Naive thymus-derived CD8-positive, alpha-beta T cell (primary cell): ENCODE measurements at regions not wholly inside any gene's neighbourhood (a gene's known extent, or its start where the extent isn't known, plus 50 kb on each side); places are given as distances from the start of the nearest gene placed in this dataset.

Source experiments
- ATAC-seq, 2 donors: fragments of 150-1000 bp; cut with Tn5 transposase in 1 of 2; sonication (Bioruptor Pico), chemical (Tn5 transposase) in 1 of 2; 1 replicate in 1 of 2; 2 replicates in 1 of 2; pipeline ENCODE4 v1.10.0; 2021; ENCODE audit warnings: mild to moderate bottlenecking in 2 of 2, moderate library complexity in 2 of 2
- POLR2A ChIA-PET: fragments of 350-600 bp; sonication (Branson Sonifier 250); formaldehyde crosslinking; loops from one replicate; lab custom pipeline; 2021; ENCODE audit warnings: antibody characterized with exemption; lab: Charles Lee
- DNase-seq, 10 donors: peaks; one replicate each; pipeline versions ENCODE4 v3.0.0 to v3.0.0-alpha.2; 2020 to 2022
- H3K27ac Mint-ChIP-seq, 10 donors: one replicate each; pipeline ENCODE4 v1.8.0; 2020 to 2022; ENCODE audit warnings: mild to moderate bottlenecking in 10 of 10, mixed read lengths in 10 of 10, moderate library complexity in 4 of 10, inconsistent platforms in 1 of 10
- H3K27me3 Mint-ChIP-seq, 5 donors: one replicate each; pipeline ENCODE4 v1.8.0; 2021 to 2022; ENCODE audit warnings: mixed read lengths in 5 of 5
- H3K36me3 Mint-ChIP-seq, 3 donors: one replicate each; pipeline ENCODE4 v1.8.0; 2020 to 2022; ENCODE audit warnings: mixed read lengths in 3 of 3, mild to moderate bottlenecking in 2 of 3, inconsistent platforms in 1 of 3
- H3K4me1 Mint-ChIP-seq, 4 donors: one replicate each; pipeline ENCODE4 v1.8.0; 2021 to 2022; ENCODE audit warnings: mixed read lengths in 4 of 4
- H3K4me3 Mint-ChIP-seq, 10 donors: one replicate each; pipeline ENCODE4 v1.8.0; 2020 to 2022; ENCODE audit warnings: mild to moderate bottlenecking in 10 of 10, mixed read lengths in 10 of 10, moderate library complexity in 6 of 10, inconsistent platforms in 1 of 10
- H3K9me3 Mint-ChIP-seq, 9 donors: one replicate each; pipeline ENCODE4 v1.8.0; 2020 to 2022; ENCODE audit warnings: mixed read lengths in 9 of 9, mild to moderate bottlenecking in 3 of 9, inconsistent platforms in 1 of 9, moderate library complexity in 1 of 9

DNA sequence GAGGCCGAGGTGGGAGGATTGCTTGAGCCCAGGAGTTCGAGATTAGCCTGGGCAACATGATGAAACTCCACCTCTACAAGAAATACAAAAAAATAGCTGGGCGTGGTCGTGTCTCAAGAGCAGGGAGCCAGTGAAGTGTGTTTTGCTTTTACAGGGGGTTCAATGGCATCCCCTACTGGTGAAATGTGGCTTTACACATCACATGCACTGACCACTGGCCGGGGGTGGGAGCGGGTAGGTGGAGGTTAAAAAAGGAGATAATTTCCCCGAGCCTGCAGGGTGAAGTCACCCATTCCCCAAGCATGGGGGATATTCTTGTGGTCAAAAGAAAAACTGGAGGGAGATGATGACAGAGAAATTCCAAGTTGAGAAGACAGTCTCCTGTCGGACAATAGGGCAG is 63.6 kb upstream of the PWP1 start:
- POLR2A ChIA-PET = no interaction called here
- Mint-ChIP-seq H3K9me3 (peaks cover 0 to 19% (median 8%) of the 10 kb centered on the region in 9 donors), H3K4me1 (no peaks in the 10 kb centered on the region), H3K36me3 (peaks cover 19 to 74% (median 45%) of the 10 kb centered on the region in 3 donors), H3K27me3 (no peaks in the 10 kb centered on the region), H3K27ac (no peak overlapping the region), H3K4me3 (no peak overlapping the region)
- ATAC-seq (no peak), DNase-seq (no peak)

GRCh38 chr12:107624493-107624892 is 61.1 kb upstream of the PWP1 start:
- DNase-seq (peak in 1 of 10 donors; percentile 10), ATAC-seq (no peak)
- no peak overlapping the region for H3K4me3 Mint-ChIP-seq
- peaks cover 0 to 19% (median 8%) of the 10 kb centered on the region in 9 donors for H3K9me3 Mint-ChIP-seq
- peaks cover 19 to 64% (median 33%) of the 10 kb centered on the region in 3 donors for H3K36me3 Mint-ChIP-seq
- no peaks in the 10 kb centered on the region for H3K27me3 Mint-ChIP-seq
- H3K4me1 Mint-ChIP-seq = peaks cover 0 to 2% (median 0%) of the 10 kb centered on the region in 4 donors
- H3K27ac Mint-ChIP-seq = no peak overlapping the region
- POLR2A ChIA-PET = no interaction called here

DNA sequence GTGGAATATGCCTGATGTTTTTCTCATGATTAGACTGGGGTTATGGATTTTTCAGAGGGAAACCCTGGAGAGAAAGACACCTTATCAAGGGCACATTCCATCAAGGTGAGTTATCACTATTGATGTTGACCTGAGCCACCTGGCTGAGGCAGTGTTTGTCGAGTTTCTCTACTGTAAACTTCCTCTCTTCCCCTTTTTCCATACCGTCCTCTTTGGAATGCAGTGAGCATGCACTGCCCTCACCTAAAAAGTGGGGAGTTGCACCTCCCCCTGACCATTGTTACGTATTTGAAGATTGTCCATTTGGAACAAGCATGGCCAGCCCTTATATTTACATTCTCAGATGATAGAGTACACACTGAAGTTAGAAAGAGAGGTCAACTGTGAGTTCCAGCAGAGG is 53.9 kb upstream of the PWP1 start:
- ATAC-seq (no peak), DNase-seq (no peak)
- Mint-ChIP-seq H3K9me3 (no peaks in the 10 kb centered on the region), H3K36me3 (peaks cover 4 to 45% (median 6%) of the 10 kb centered on the region in 3 donors), H3K4me3 (no peak overlapping the region), H3K27me3 (no peaks in the 10 kb centered on the region), H3K27ac (no peak overlapping the region), H3K4me1 (peaks cover 0 to 2% (median 0%) of the 10 kb centered on the region in 4 donors)
- POLR2A ChIA-PET = no interaction called here

- H3K4me3 Mint-ChIP-seq = no peak overlapping the region
- H3K4me1 Mint-ChIP-seq = no peaks in the 10 kb centered on the region
- H3K27ac Mint-ChIP-seq = no peak overlapping the region
- H3K9me3 Mint-ChIP-seq = no peaks in the 10 kb centered on the region
- ATAC-seq (no peak), DNase-seq (no peak)
- POLR2A ChIA-PET = no interaction called here
- H3K36me3 Mint-ChIP-seq = peaks cover 4 to 46% (median 6%) of the 10 kb centered on the region in 3 donors
- no peaks in the 10 kb centered on the region for H3K27me3 Mint-ChIP-seq
These were observed 53.4 kb upstream of the PWP1 start for GRCh38 chr12:107632246-107632645.

- no peak overlapping the region for H3K4me3 Mint-ChIP-seq
- H3K4me1 Mint-ChIP-seq = no peaks in the 10 kb centered on the region
- no peak for ATAC-seq
- POLR2A ChIA-PET = no interaction called here
- H3K9me3 Mint-ChIP-seq = no peaks in the 10 kb centered on the region
- H3K27ac Mint-ChIP-seq = peak overlapping the region in 1 of 10 donors; percentile 15
- DNase-seq = no peak
- H3K27me3 Mint-ChIP-seq = no peaks in the 10 kb centered on the region
- H3K36me3 Mint-ChIP-seq = peaks cover 5 to 49% (median 6%) of the 10 kb centered on the region in 3 donors
These were observed 51.1 kb upstream of the PWP1 start for GRCh38 chr12:107634530-107634929.

DNA sequence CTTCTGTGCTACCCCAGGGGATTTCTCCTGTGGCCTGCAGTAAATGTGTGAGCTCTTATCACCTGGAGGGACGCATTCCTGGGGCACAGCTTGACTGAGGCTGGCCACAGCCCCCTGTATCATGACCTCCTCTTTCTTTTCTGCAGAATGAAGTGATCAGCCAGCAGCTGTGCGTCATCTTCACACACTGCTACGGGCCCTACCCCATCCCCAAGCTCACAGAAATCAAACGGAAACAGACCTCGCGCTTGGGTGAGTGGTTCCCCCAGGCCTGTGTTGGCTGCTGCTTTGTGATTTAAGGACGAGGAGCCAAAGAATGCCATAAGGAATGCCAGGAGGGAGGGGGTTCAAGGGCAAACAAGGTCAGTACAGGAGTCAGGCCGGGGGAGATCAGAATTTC is 50.5 kb upstream of the PWP1 start:
- Mint-ChIP-seq H3K9me3 (no peaks in the 10 kb centered on the region), H3K27me3 (no peaks in the 10 kb centered on the region), H3K36me3 (peaks cover 8 to 55% (median 11%) of the 10 kb centered on the region in 3 donors), H3K4me3 (no peak overlapping the region), H3K27ac (no peak overlapping the region), H3K4me1 (no peaks in the 10 kb centered on the region)
- ATAC-seq = no peak
- POLR2A ChIA-PET = no interaction called here
- DNase-seq = no peak
